HepG2 (cell line): ENCODE measurements at regions not wholly inside any gene's neighbourhood (a gene's known extent, or its start where the extent isn't known, plus 50 kb on each side); places are given as distances from the start of the nearest gene placed in this dataset.
A peak's percentile ranks its signal among the peaks of the same experiment; 100 is the strongest.

Experiments
- ARNTL ChIP-seq: sonication (generic); formaldehyde crosslinking; IDR thresholded peaks from 2 replicates; pipeline ENCODE4 v1.4.0; 2020; ENCODE audit warnings: mild to moderate bottlenecking, missing genetic modification reagents
- ATAD3A ChIP-seq: sonication (generic); formaldehyde crosslinking; IDR thresholded peaks from 2 replicates; pipeline ENCODE4 v1.4.0; 2020; ENCODE audit warnings: missing genetic modification reagents
- ETV6 ChIP-seq: sonication (generic); formaldehyde crosslinking; conservative IDR thresholded peaks from 2 replicates; pipeline ENCODE4 v1.4.0; 2020; ENCODE audit warnings: missing genetic modification reagents
- MXD4 ChIP-seq: IDR thresholded peaks from 2 replicates; pipeline ENCODE4 v1.6.1; 2016; ENCODE audit warnings: mild to moderate bottlenecking, missing biosample characterization, missing genetic modification reagents
- SP1 ChIP-seq, 2 experiments: fragments of 450-650 bp in 1 of 2; sonication (generic) in 1 of 2; formaldehyde crosslinking in 1 of 2; IDR thresholded peaks; 2 replicates each; pipeline versions ENCODE4 v1.4.0 to v1.6.1; 2016 to 2020; ENCODE audit warnings: missing genetic modification reagents in 1 of 2
- ZKSCAN5 ChIP-seq: sonication (generic); formaldehyde crosslinking; IDR thresholded peaks from 2 replicates; pipeline ENCODE4 v1.5.1; 2020; ENCODE audit warnings: mild to moderate bottlenecking, missing genetic modification reagents
- ZNF136 ChIP-seq: sonication (generic); formaldehyde crosslinking; IDR thresholded peaks from 2 replicates; pipeline ENCODE4 v1.8.1; 2022; ENCODE audit warnings: low read depth, mild to moderate bottlenecking, moderate library complexity, missing genetic modification reagents
- ZNF547 ChIP-seq: sonication (generic); formaldehyde crosslinking; IDR thresholded peaks from 2 replicates; pipeline ENCODE4 v1.5.1; 2020; ENCODE audit warnings: mild to moderate bottlenecking, missing genetic modification reagents
- ZNF619 ChIP-seq: sonication (generic); formaldehyde crosslinking; IDR thresholded peaks from 2 replicates; pipeline ENCODE4 v1.4.0; 2020; ENCODE audit warnings: mild to moderate bottlenecking, missing genetic modification reagents
- ZNF670 ChIP-seq: sonication (generic); formaldehyde crosslinking; IDR thresholded peaks from 2 replicates; pipeline ENCODE4 v1.8.0; 2022; ENCODE audit warnings: mild to moderate bottlenecking, missing genetic modification reagents, borderline replicate concordance
- ZNF75D ChIP-seq: sonication (generic); formaldehyde crosslinking; IDR thresholded peaks from 2 replicates; pipeline ENCODE4 v1.8.1; 2023; ENCODE audit warnings: missing genetic modification reagents, mild to moderate bottlenecking, borderline replicate concordance
- ZNF766 ChIP-seq: sonication (generic); formaldehyde crosslinking; IDR thresholded peaks from 2 replicates; pipeline ENCODE4 v1.5.0; 2020; ENCODE audit warnings: missing genetic modification reagents, borderline replicate concordance
- ZNF780A ChIP-seq: sonication (generic); formaldehyde crosslinking; IDR thresholded peaks from 2 replicates; pipeline ENCODE4 v1.8.0; 2022; ENCODE audit warnings: mild to moderate bottlenecking, missing genetic modification reagents, moderate library complexity
- TF ChIP-seq, protein P1 (sequence below): IDR thresholded peaks from 2 replicates; pipeline ENCODE4 v1.6.1; 2016; ENCODE audit warnings: mild to moderate bottlenecking, missing biosample characterization, missing genetic modification reagents
- TF ChIP-seq, protein P2 (sequence below): sonication (generic); formaldehyde crosslinking; IDR thresholded peaks from 2 replicates; pipeline ENCODE4 v1.4.0; 2020; ENCODE audit warnings: missing genetic modification reagents
- TF ChIP-seq, protein P3 (sequence below): sonication (generic); formaldehyde crosslinking; IDR thresholded peaks from 2 replicates; pipeline ENCODE4 v1.8.0; 2022; ENCODE audit warnings: missing genetic modification reagents, low read depth, mild to moderate bottlenecking, borderline replicate concordance
- TF ChIP-seq, protein P4 (sequence below): sonication (generic); formaldehyde crosslinking; conservative IDR thresholded peaks from 2 replicates; pipeline ENCODE4 v1.4.0; 2020; ENCODE audit warnings: missing genetic modification reagents
- TF ChIP-seq, protein P5 (sequence below): sonication (generic); formaldehyde crosslinking; IDR thresholded peaks from 2 replicates; pipeline ENCODE4 v1.4.0; 2020; ENCODE audit warnings: missing genetic modification reagents
- TF ChIP-seq, protein P6 (sequence below): sonication (generic); formaldehyde crosslinking; conservative IDR thresholded peaks from 2 replicates; pipeline ENCODE4 v1.4.0; 2020; ENCODE audit warnings: missing genetic modification reagents
- TF ChIP-seq, protein P7 (sequence below): sonication (generic); formaldehyde crosslinking; IDR thresholded peaks from 2 replicates; pipeline ENCODE4 v1.5.1; 2020; ENCODE audit warnings: mild to moderate bottlenecking, missing genetic modification reagents, borderline replicate concordance
- TF ChIP-seq, protein P8 (sequence below): IDR thresholded peaks from 2 replicates; pipeline ENCODE4 v1.6.1; 2016; ENCODE audit warnings: control low read depth

DNA sequence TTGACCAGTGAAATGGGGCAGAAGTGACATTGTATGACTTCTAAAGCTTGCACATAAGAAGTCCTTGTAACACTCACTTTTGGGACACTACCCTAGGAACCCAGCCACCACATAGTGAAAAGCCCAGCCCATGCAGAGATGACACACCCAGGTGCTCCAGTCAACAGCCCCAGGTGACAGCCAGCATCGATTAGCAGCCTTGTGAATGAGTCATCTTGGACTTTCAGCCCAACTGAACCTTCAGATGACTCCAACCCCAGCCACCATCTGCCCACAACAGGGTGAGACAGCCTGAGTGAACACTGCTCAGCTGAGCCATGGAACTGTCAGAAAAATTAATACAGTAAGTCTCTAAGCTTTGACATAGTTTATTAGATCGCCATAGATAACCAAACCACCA is 458.6 kb downstream of the ZSWIM6 start (continued):
- TF ChIP-seq ZNF75D (CRISPR knock-in tag) (no peak), ARNTL (CRISPR knock-in tag) (no peak), ZNF136 (CRISPR knock-in tag) (no peak), SP1 (IDR thresholded peaks at IDR 0.05) (no peak), SP1 (CRISPR knock-in tag; IDR thresholded peaks at IDR 0.05) (no peak), ZNF670 (CRISPR knock-in tag) (no peak), ZNF766 (CRISPR knock-in tag) (no peak; the same call in 1 of the 2 replicates), ZNF547 (CRISPR knock-in tag) (no peak), ZNF619 (CRISPR knock-in tag) (no peak), ETV6 (no peak), ZNF780A (CRISPR knock-in tag) (no peak), MXD4 (CRISPR knock-in tag) (no peak), ZKSCAN5 (no peak), ATAD3A (CRISPR knock-in tag) (no peak)
- TF ChIP-seq, protein P1, sequence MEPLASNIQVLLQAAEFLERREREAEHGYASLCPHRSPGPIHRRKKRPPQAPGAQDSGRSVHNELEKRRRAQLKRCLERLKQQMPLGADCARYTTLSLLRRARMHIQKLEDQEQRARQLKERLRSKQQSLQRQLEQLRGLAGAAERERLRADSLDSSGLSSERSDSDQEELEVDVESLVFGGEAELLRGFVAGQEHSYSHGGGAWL (CRISPR knock-in tag), result no peak
- TF ChIP-seq, protein P2, sequence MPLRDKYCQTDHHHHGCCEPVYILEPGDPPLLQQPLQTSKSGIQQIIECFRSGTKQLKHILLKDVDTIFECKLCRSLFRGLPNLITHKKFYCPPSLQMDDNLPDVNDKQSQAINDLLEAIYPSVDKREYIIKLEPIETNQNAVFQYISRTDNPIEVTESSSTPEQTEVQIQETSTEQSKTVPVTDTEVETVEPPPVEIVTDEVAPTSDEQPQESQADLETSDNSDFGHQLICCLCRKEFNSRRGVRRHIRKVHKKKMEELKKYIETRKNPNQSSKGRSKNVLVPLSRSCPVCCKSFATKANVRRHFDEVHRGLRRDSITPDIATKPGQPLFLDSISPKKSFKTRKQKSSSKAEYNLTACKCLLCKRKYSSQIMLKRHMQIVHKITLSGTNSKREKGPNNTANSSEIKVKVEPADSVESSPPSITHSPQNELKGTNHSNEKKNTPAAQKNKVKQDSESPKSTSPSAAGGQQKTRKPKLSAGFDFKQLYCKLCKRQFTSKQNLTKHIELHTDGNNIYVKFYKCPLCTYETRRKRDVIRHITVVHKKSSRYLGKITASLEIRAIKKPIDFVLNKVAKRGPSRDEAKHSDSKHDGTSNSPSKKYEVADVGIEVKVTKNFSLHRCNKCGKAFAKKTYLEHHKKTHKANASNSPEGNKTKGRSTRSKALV (CRISPR knock-in tag), result no peak
- TF ChIP-seq, protein P3, sequence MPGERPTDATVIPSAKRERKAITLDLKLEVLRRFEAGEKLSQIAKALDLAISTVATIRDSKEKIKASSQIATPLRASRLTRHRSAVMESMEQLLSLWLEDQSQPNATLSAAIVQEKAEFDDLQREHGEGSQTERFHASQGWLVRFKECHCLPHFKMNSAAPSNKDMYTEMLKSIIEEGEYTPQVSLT (CRISPR knock-in tag), result no peak
- TF ChIP-seq, protein P4, sequence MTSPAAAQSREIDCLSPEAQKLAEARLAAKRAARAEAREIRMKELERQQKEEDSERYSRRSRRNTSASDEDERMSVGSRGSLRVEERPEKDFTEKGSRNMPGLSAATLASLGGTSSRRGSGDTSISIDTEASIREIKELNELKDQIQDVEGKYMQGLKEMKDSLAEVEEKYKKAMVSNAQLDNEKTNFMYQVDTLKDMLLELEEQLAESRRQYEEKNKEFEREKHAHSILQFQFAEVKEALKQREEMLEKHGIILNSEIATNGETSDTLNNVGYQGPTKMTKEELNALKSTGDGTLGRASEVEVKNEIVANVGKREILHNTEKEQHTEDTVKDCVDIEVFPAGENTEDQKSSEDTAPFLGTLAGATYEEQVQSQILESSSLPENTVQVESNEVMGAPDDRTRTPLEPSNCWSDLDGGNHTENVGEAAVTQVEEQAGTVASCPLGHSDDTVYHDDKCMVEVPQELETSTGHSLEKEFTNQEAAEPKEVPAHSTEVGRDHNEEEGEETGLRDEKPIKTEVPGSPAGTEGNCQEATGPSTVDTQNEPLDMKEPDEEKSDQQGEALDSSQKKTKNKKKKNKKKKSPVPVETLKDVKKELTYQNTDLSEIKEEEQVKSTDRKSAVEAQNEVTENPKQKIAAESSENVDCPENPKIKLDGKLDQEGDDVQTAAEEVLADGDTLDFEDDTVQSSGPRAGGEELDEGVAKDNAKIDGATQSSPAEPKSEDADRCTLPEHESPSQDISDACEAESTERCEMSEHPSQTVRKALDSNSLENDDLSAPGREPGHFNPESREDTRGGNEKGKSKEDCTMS (CRISPR knock-in tag), result no peak
- TF ChIP-seq, protein P5, sequence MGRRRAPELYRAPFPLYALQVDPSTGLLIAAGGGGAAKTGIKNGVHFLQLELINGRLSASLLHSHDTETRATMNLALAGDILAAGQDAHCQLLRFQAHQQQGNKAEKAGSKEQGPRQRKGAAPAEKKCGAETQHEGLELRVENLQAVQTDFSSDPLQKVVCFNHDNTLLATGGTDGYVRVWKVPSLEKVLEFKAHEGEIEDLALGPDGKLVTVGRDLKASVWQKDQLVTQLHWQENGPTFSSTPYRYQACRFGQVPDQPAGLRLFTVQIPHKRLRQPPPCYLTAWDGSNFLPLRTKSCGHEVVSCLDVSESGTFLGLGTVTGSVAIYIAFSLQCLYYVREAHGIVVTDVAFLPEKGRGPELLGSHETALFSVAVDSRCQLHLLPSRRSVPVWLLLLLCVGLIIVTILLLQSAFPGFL (CRISPR knock-in tag), result no peak
- TF ChIP-seq, protein P6, sequence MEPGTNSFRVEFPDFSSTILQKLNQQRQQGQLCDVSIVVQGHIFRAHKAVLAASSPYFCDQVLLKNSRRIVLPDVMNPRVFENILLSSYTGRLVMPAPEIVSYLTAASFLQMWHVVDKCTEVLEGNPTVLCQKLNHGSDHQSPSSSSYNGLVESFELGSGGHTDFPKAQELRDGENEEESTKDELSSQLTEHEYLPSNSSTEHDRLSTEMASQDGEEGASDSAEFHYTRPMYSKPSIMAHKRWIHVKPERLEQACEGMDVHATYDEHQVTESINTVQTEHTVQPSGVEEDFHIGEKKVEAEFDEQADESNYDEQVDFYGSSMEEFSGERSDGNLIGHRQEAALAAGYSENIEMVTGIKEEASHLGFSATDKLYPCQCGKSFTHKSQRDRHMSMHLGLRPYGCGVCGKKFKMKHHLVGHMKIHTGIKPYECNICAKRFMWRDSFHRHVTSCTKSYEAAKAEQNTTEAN (CRISPR knock-in tag), result no peak
- TF ChIP-seq, protein P7, sequence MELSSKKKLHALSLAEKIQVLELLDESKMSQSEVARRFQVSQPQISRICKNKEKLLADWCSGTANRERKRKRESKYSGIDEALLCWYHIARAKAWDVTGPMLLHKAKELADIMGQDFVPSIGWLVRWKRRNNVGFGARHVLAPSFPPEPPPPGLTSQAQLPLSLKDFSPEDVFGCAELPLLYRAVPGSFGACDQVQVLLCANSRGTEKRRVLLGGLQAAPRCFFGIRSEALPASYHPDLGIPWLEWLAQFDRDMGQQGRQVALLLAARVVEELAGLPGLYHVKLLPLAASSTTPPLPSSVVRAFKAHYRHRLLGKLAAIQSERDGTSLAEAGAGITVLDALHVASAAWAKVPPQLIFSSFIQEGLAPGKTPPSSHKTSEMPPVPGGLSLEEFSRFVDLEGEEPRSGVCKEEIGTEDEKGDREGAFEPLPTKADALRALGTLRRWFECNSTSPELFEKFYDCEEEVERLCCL, result no peak
- TF ChIP-seq, protein P8, sequence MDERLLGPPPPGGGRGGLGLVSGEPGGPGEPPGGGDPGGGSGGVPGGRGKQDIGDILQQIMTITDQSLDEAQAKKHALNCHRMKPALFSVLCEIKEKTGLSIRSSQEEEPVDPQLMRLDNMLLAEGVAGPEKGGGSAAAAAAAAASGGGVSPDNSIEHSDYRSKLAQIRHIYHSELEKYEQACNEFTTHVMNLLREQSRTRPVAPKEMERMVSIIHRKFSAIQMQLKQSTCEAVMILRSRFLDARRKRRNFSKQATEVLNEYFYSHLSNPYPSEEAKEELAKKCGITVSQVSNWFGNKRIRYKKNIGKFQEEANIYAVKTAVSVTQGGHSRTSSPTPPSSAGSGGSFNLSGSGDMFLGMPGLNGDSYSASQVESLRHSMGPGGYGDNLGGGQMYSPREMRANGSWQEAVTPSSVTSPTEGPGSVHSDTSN, result 0 out of 2 replicates have a peak, but pooled peaks have one; percentile 44
